Omental fat pad (tissue), 3 donors: ENCODE measurements at regions not wholly inside any gene's neighbourhood (a gene's known extent, or its start where the extent isn't known, plus 50 kb on each side); places are given as distances from the start of the nearest gene placed in this dataset.

ENCODE experiments used
- ATAC-seq: fragments of 150-250 bp; one replicate; pipeline ENCODE4 v1.9.1; 2016; ENCODE audit warnings: mild to moderate bottlenecking, moderate library complexity; ENCODE audit not compliant: low FRiP score
- DNase-seq: peaks from one replicate; pipeline ENCODE4 v3.0.0-alpha.2; 2019; ENCODE audit warnings: low spot score
- TF ChIP-seq, protein P1 (sequence below), 3 donors: fragments of 450-650 bp; IDR thresholded peaks; one replicate each; pipeline ENCODE4 v1.5.1; 2016 to 2017; ENCODE audit warnings: antibody characterized with exemption in 3 of 3, mild to moderate bottlenecking in 3 of 3, moderate library complexity in 2 of 3

- DNase-seq (no peak), ATAC-seq (no peak)
- TF ChIP-seq, protein P1, sequence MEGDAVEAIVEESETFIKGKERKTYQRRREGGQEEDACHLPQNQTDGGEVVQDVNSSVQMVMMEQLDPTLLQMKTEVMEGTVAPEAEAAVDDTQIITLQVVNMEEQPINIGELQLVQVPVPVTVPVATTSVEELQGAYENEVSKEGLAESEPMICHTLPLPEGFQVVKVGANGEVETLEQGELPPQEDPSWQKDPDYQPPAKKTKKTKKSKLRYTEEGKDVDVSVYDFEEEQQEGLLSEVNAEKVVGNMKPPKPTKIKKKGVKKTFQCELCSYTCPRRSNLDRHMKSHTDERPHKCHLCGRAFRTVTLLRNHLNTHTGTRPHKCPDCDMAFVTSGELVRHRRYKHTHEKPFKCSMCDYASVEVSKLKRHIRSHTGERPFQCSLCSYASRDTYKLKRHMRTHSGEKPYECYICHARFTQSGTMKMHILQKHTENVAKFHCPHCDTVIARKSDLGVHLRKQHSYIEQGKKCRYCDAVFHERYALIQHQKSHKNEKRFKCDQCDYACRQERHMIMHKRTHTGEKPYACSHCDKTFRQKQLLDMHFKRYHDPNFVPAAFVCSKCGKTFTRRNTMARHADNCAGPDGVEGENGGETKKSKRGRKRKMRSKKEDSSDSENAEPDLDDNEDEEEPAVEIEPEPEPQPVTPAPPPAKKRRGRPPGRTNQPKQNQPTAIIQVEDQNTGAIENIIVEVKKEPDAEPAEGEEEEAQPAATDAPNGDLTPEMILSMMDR (IDR thresholded peaks at IDR 0.05) = no peak
Measured at GRCh38 chr14:53524391-53524790, 371.3 kb upstream of the DDHD1 start.

GRCh38 chr14:53523226-53523625, 370.1 kb upstream of the DDHD1 start:
- ATAC-seq (no peak), DNase-seq (no peak)
- TF ChIP-seq, protein P1 (IDR thresholded peaks at IDR 0.05) = no peak

GRCh38 chr14:53520078-53520928, 367.2 kb upstream of the DDHD1 start:
- TF ChIP-seq, protein P1 (IDR thresholded peaks at IDR 0.05) = no peak
- DNase-seq (no peak), ATAC-seq (no peak)

- no peak for ATAC-seq
- no peak for DNase-seq
- TF ChIP-seq, protein P1 (IDR thresholded peaks at IDR 0.05) = no peak
Measured at GRCh38 chr14:53519137-53519536, 366.0 kb upstream of the DDHD1 start.

GRCh38 chr14:53517270-53517960, 364.3 kb upstream of the DDHD1 start:
- TF ChIP-seq, protein P1 (IDR thresholded peaks at IDR 0.05) = no peak
- DNase-seq (no peak), ATAC-seq (no peak)

- ATAC-seq (no peak), DNase-seq (no peak)
Measured at GRCh38 chr14:53516261-53516774, 363.2 kb upstream of the DDHD1 start.

More at GRCh38 chr14:53516261-53516774, 363.2 kb upstream of the DDHD1 start:
- TF ChIP-seq, protein P1 (IDR thresholded peaks at IDR 0.05) = no peak
